DOHH2 (cell line): ENCODE measurements at regions not wholly inside any gene's neighbourhood (a gene's known extent, or its start where the extent isn't known, plus 50 kb on each side); places are given as distances from the start of the nearest gene placed in this dataset.

Experiments used
- H3F3A ChIP-seq: fragments of 200-600 bp; sonication (generic), shearing (Covaris generic); 2 replicates; pipeline ENCODE4 v1.6.0; 2016; ENCODE audit warnings: antibody characterized with exemption, mild to moderate bottlenecking; ENCODE audit not compliant: control insufficient read depth, insufficient read depth
- H3K27ac ChIP-seq: fragments of 200-600 bp; sonication (generic); 2 replicates; pipeline ENCODE4 v1.5.1; 2014; ENCODE audit warnings: low read depth, mild to moderate bottlenecking, low read length, moderate library complexity
- H3K27me3 ChIP-seq: fragments of 200-600 bp; sonication (generic); 2 replicates; pipeline ENCODE4 v1.6.1; 2014; ENCODE audit warnings: mild to moderate bottlenecking, low read length, mixed read lengths; ENCODE audit not compliant: control insufficient read depth
- H3K36me3 ChIP-seq: fragments of 200-600 bp; sonication (generic); 2 replicates; pipeline ENCODE4 v1.6.1; 2014; ENCODE audit warnings: mild to moderate bottlenecking, low read length, moderate library complexity, mixed read lengths; ENCODE audit not compliant: control insufficient read depth
- H3K4me1 ChIP-seq: fragments of 200-600 bp; sonication (generic); 2 replicates; pipeline ENCODE4 v1.6.1; 2014; ENCODE audit warnings: mild to moderate bottlenecking, low read length, mixed read lengths; ENCODE audit not compliant: control insufficient read depth
- H3K4me2 ChIP-seq: fragments of 200-600 bp; sonication (generic); 2 replicates; pipeline ENCODE4 v1.6.0; 2014; ENCODE audit warnings: mild to moderate bottlenecking, low read length, moderate library complexity
- H3K4me3 ChIP-seq: fragments of 200-600 bp; sonication (generic); 2 replicates; pipeline ENCODE4 v1.5.1; 2014; ENCODE audit warnings: mild to moderate bottlenecking, low read length, mixed read lengths
- H3K79me2 ChIP-seq: fragments of 200-600 bp; sonication (generic); 2 replicates; pipeline ENCODE4 v1.6.1; 2014; ENCODE audit warnings: mild to moderate bottlenecking, low read length, mixed read lengths; ENCODE audit not compliant: control insufficient read depth
- H3K9me2 ChIP-seq: fragments of 200-600 bp; sonication (generic); replicated peaks from 2 replicates; pipeline ENCODE4 v1.6.1; 2014; ENCODE audit warnings: mild to moderate bottlenecking, low read length, mixed read lengths; ENCODE audit not compliant: control insufficient read depth
- H3K9me3 ChIP-seq: fragments of 200-600 bp; sonication (generic); 2 replicates; pipeline ENCODE4 v1.6.1; 2014; ENCODE audit warnings: antibody characterized with exemption, low read length, mixed read lengths; ENCODE audit not compliant: control insufficient read depth, insufficient read depth
- H4K20me1 ChIP-seq: fragments of 200-600 bp; sonication (generic); 2 replicates; pipeline ENCODE4 v1.6.0; 2014; ENCODE audit warnings: low read depth, mild to moderate bottlenecking, antibody characterized with exemption, low read length, moderate library complexity; ENCODE audit not compliant: control insufficient read depth, insufficient read depth
- EZH2phosphoT487 ChIP-seq: fragments of 200-600 bp; sonication (generic); IDR thresholded peaks from 2 replicates; pipeline ENCODE4 v1.6.1; 2017; ENCODE audit warnings: borderline replicate concordance, mild to moderate bottlenecking, antibody characterized with exemption, low read length, moderate library complexity, mixed read lengths
- TF ChIP-seq, protein P1 (sequence below): fragments of 200-600 bp; sonication (generic); IDR thresholded peaks from one replicate; pipeline ENCODE4 v1.5.1; 2014; ENCODE audit warnings: antibody characterized with exemption, mild to moderate bottlenecking, low read depth, low read length; ENCODE audit not compliant: poor library complexity, severe bottlenecking

DNA sequence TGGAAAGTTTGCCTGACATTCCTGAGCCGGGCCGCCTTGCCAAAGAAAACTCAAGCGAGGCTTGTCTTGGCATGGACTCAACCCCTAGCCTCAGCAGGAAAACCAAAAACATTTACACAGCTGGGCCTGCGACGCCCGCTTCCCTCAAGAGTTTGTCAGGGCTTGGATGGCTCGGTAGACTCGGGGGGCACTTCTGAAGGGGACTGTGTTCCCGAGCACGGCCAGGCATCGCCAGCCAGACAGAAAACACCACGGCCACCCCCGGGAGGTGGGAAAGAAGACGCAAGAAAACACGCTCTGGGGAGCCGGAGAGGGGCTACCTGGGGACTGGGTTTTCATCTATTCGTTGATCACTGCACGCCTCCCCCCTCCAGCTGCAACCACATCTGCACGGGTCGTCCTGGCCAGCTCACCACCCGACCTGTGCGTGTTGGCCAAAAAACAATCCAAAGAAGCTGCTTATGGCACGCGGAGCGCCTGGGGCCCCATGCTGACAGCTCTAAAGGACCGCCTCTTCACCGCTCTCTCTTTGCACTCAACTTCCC, 380.7 kb downstream of the MN1 start:
- Histone ChIP-seq H3K36me3 (no peaks in the 10 kb centered on the region), H3K4me1 (no peaks in the 10 kb centered on the region), H3K9me2 (no peaks in the 10 kb centered on the region), H3K79me2 (no peaks in the 10 kb centered on the region), H3K27me3 (no peaks in the 10 kb centered on the region), H3K4me2 (no peak overlapping the region), H3F3A (no peaks in the 10 kb centered on the region), H3K9me3 (no peaks in the 10 kb centered on the region), H4K20me1 (no peaks in the 10 kb centered on the region), H3K27ac (no peak overlapping the region), H3K4me3 (no peak overlapping the region)
- TF ChIP-seq, protein P1, sequence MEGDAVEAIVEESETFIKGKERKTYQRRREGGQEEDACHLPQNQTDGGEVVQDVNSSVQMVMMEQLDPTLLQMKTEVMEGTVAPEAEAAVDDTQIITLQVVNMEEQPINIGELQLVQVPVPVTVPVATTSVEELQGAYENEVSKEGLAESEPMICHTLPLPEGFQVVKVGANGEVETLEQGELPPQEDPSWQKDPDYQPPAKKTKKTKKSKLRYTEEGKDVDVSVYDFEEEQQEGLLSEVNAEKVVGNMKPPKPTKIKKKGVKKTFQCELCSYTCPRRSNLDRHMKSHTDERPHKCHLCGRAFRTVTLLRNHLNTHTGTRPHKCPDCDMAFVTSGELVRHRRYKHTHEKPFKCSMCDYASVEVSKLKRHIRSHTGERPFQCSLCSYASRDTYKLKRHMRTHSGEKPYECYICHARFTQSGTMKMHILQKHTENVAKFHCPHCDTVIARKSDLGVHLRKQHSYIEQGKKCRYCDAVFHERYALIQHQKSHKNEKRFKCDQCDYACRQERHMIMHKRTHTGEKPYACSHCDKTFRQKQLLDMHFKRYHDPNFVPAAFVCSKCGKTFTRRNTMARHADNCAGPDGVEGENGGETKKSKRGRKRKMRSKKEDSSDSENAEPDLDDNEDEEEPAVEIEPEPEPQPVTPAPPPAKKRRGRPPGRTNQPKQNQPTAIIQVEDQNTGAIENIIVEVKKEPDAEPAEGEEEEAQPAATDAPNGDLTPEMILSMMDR = no peak
- no peak for TF ChIP-seq EZH2phosphoT487

DNA sequence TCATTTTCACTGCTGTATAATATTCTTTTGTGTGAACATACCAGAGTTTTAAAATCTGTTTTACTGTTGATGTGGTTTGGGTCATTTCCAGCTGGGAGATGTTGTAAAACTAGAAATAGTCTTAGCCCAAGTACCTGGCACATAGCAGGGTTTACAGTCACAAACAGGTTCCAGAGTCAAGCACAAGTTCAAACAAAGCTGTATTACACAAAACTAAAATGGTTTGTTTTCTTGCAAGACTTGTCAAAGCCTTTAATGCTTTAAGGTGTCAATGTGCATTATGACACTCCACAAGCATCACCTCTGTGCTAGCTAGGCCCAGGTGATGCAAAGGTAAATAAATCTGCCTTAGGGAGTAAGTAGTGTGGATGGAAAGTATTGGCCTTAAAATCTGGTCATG, 379.1 kb downstream of the MN1 start:
- Histone ChIP-seq H3K27ac (no peak overlapping the region), H3K9me3 (no peaks in the 10 kb centered on the region), H3F3A (no peaks in the 10 kb centered on the region), H3K4me3 (no peak overlapping the region), H3K4me2 (no peak overlapping the region), H3K9me2 (no peaks in the 10 kb centered on the region), H3K79me2 (no peaks in the 10 kb centered on the region), H3K4me1 (no peaks in the 10 kb centered on the region), H3K36me3 (no peaks in the 10 kb centered on the region), H3K27me3 (no peaks in the 10 kb centered on the region), H4K20me1 (no peaks in the 10 kb centered on the region)
- TF ChIP-seq, protein P1 = no peak
- TF ChIP-seq EZH2phosphoT487 = no peak

DNA sequence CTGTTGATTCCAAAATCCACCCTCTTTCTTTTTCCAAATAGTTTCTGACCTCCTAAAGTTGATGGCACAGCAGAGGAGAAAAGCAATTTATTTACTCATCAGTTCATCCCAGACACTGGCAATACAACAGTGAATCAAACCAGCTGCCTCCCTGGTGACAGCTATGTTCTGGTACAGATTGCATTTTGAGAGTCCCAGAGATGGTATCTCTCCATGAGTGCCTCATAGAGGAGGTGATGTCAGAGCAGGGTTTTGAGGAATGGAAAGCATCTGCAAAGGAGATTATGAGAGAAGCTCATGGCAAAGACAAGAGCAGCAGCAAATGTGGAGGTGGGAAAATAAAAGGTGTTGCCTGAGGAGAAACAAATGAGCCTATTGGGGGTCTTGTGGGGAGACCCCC, 377.2 kb downstream of the MN1 start:
- H3K4me3 ChIP-seq = no peak overlapping the region
- H3K9me3 ChIP-seq = no peaks in the 10 kb centered on the region
- no peaks in the 10 kb centered on the region for H3K27me3 ChIP-seq
- H4K20me1 ChIP-seq = no peaks in the 10 kb centered on the region
- H3K9me2 ChIP-seq = no peaks in the 10 kb centered on the region
- no peaks in the 10 kb centered on the region for H3F3A ChIP-seq
- no peaks in the 10 kb centered on the region for H3K36me3 ChIP-seq
- no peak overlapping the region for H3K27ac ChIP-seq
- TF ChIP-seq, protein P1 = no peak
- TF ChIP-seq EZH2phosphoT487 = no peak
- no peak overlapping the region for H3K4me2 ChIP-seq
- H3K4me1 ChIP-seq = no peaks in the 10 kb centered on the region
- H3K79me2 ChIP-seq = no peaks in the 10 kb centered on the region

DNA sequence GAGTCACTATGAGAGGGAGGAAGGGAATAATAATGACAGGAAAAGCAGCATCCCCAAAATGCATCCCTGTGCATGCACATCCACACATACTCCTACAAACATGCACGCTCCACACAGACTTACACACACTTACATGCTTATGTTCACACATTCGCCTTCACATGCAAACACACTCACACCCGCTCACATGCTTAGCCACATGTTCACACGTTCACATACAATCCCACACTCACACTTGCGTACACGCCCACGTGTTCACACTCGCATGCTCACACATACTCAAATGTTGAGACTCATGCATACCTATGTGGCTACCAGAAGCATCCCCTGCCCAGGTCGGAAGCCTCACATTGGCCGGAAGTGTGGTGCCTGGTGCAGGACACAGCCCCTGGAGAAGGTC, 372.1 kb downstream of the MN1 start:
- H3K9me3 ChIP-seq = no peaks in the 10 kb centered on the region
- no peak overlapping the region for H3K4me2 ChIP-seq
- no peaks in the 10 kb centered on the region for H3K9me2 ChIP-seq
- TF ChIP-seq, protein P1 = no peak
- no peak for TF ChIP-seq EZH2phosphoT487
- no peaks in the 10 kb centered on the region for H3K4me1 ChIP-seq
- no peak overlapping the region for H3K4me3 ChIP-seq
- no peaks in the 10 kb centered on the region for H3K79me2 ChIP-seq
- no peaks in the 10 kb centered on the region for H4K20me1 ChIP-seq
- no peaks in the 10 kb centered on the region for H3F3A ChIP-seq
- no peak overlapping the region for H3K27ac ChIP-seq
- H3K36me3 ChIP-seq = no peaks in the 10 kb centered on the region
- H3K27me3 ChIP-seq = no peaks in the 10 kb centered on the region
